ENCODE measurements at regions not wholly inside any gene's neighbourhood (a gene's known extent, or its start where the extent isn't known, plus 50 kb on each side); places are given as distances from the start of the nearest gene placed in this dataset.
A peak's percentile ranks its signal among the peaks of the same experiment; 100 is the strongest.

- in situ Hi-C loops (cut with HindIII; ENCODE audit: low sequenced_read_pairs): no loop called here
- no peak for DNase-seq (ENCODE audit: low spot score)
Measured at GRCh38 chr13:80055847-80056246, 285.1 kb downstream of the SPRY2 start.

DNA sequence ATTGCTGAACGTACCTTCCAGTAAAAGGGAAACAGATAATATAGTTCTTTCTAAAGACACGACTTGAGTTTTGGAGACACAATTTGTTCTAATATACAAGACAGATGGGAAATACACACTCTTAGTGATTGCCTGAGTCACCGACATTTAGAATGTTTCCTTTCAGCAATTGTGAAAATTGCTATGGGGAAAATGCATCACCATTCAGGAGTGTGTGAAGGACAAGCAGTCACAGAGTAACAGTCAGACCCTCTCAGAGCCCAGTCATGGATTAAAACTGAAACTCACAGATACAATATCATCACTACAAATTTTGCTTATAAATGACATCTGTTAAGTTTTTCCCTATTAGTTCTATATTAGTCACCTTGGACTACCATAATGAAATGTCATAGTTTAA, 286.1 kb downstream of the SPRY2 start:
- DNase-seq (ENCODE audit: low spot score): no peak
- in situ Hi-C loops (cut with HindIII; ENCODE audit: low sequenced_read_pairs): no loop called here

- in situ Hi-C loops (cut with HindIII; ENCODE audit: low sequenced_read_pairs): no loop called here
- DNase-seq (ENCODE audit: low spot score): peak; percentile 82
Measured at GRCh38 chr13:80052286-80052685, 288.6 kb downstream of the SPRY2 start.

DNA sequence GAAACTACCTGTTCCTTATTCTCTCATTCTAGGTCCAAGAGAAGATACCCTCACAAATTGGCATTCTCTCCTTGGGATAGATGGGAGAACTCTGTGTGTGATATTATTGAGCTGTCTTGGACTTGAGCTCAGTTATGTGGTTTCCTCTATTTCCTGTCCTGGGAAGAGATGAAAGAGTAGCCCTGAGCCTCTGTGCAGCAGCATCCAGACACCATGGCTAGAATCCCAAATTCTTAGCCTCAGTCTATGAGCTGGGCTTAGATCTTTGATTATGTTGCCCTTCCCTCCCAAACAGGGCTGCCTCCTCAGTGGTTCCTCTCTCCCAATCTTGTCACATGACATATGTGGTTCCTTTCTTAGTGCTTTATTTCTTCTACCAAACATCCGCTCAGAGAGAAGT, 290.7 kb downstream of the SPRY2 start:
- in situ Hi-C loops (cut with HindIII; ENCODE audit: low sequenced_read_pairs): no loop called here
- no peak for DNase-seq (ENCODE audit: low spot score)

GRCh38 chr13:80048802-80049201, 292.1 kb downstream of the SPRY2 start:
- in situ Hi-C loops (cut with HindIII; ENCODE audit: low sequenced_read_pairs): no loop called here
- DNase-seq (ENCODE audit: low spot score): peak; percentile 87

DNA sequence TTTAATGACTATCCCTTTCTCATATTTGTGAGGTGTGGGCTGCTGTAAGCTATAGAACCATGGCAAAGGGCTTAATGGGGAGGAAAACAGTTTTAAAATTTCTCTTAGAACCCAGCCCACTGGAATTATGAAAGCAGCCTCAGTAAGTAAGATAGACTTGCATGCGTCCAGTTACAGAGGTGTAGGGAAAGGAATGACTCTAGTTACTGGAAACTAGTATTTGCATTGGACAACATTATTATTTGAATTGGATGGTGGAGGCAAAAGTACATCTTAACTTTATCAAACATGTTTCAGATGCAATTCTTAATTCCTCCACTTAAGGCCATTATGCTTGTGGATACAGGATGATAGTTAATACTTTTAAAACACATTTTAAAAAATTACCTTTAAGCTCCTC, 292.9 kb downstream of the SPRY2 start:
- in situ Hi-C loops (cut with HindIII; ENCODE audit: low sequenced_read_pairs): no loop called here

DNA sequence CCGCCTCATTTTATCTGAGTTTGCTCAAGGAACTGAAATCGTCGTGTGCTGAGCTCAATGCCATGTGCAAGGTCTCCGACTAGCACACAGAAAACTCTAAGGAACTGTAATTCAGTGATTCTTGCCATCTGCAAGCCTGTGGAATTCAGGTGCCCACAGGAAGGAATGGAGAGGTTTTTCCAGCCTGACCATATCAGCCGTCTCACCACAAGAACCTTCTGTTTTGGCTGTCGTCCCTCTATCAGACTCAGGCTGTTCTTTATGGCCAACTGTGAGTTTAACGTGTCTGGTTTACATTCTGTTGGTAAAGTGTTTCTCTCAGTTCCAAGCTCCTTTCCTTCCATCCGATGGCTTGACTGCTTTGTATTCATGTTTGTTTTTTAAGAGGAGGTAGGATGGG, 293.5 kb downstream of the SPRY2 start:
- in situ Hi-C loops (cut with HindIII; ENCODE audit: low sequenced_read_pairs): no loop called here
- peak; percentile 88 for DNase-seq (ENCODE audit: low spot score)

More for the DNA sequence above, 292.9 kb downstream of the SPRY2 start:
- peak; percentile 32 for DNase-seq (ENCODE audit: low spot score)

DNA sequence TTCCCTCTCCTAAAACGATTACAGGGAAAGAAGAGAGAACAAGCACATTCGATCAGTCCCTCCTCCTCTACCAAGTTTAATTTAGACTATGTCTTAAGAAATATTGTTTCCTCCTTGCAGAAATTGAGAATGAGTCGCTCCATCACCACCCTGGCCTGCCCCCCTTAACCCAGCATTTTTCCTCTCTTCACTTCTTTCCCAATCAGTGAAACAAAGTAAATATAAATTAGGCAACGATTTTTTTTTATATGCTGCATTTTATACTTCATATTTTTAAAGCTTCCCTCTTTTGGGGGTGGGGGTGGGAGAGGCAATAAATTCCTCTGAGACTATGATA, 300.0 kb downstream of the SPRY2 start:
- in situ Hi-C loops (cut with HindIII; ENCODE audit: low sequenced_read_pairs): no loop called here
- DNase-seq (ENCODE audit: low spot score): no peak

DNA sequence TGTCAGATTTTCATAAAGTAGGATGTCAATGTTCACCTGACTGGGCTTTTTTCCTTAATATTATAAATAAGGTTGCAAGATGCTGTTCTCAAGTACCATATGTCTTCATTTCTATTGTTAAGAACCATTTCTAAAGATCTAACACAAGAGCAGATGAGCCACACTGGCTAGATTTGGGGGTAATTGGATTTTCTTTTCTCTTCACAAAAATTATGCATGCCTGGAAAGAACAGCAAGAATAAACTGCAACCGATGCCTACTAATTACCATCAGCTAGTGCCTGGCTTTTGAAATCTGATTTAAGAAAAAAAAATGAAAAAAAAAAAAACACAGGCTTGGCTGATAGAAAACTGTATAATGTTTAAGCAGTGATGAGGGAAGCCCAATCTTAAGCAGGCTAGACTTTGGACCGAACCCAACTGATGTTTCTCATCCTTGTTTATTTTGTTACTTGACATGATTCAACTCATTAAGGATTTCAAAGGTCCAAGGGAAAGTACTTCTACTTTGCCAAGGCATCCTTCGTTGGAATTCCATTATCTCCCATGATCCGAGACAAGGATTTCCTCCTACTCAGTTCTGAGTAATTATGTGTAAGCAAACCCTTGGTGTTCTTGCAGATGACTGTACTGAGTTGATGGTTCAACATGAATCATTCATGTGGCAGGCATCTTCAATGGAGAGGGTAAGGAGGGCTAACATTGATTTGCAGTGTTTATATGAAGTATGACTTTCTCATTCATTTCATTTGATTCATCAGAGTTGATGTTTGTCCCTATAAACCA, 300.5 kb downstream of the SPRY2 start:
- no peak for DNase-seq (ENCODE audit: low spot score)

GRCh38 chr13:80039000-80039399, 301.9 kb downstream of the SPRY2 start:
- in situ Hi-C loops (cut with HindIII; ENCODE audit: low sequenced_read_pairs): no loop called here
- no peak for DNase-seq (ENCODE audit: low spot score)

More for the DNA sequence above, 300.5 kb downstream of the SPRY2 start:
- in situ Hi-C loops (cut with HindIII; ENCODE audit: low sequenced_read_pairs): no loop called here

DNA sequence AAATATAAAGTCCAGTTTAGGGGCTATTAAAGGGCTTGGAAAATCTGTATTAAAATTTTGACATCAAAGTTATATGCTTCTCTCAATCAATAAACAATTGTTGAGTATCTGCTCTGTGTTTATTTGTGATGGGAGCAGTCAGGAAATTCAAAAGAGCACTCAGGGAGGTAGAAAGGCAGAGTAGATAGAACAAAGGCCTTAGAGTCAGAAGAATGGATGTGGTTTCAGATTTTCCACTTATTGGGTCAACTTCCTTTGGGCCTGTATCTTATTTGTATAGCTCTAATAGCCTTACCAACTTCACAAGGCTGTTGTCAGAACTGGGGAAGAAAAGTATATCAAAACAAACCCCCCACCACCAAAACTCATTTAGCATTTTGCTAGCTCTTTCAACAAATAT, 302.6 kb downstream of the SPRY2 start:
- no peak for DNase-seq (ENCODE audit: low spot score)
- in situ Hi-C loops (cut with HindIII; ENCODE audit: low sequenced_read_pairs): no loop called here

DNA sequence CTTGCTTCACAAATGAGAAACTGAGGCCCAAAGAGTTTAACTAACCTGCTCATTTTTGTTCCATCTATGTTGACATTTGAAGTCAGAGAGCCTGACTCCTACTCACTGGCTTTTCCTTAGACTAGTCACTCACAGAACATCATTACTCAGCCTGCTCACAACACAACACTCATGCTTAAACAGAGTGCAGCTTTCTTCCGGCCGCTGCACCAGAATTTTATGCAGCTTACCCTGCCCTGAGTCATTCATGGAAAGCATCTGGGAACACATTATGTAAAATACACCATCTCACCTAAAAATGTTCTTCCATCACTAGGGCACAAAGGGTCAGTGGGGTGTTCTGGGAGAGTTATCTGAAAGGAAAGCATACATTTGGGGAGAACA, 303.4 kb downstream of the SPRY2 start:
- in situ Hi-C loops (cut with HindIII; ENCODE audit: low sequenced_read_pairs): no loop called here

GRCh38 chr13:80036845-80037504, 304.0 kb downstream of the SPRY2 start:
- in situ Hi-C loops (cut with HindIII; ENCODE audit: low sequenced_read_pairs): no loop called here
- no peak for DNase-seq (ENCODE audit: low spot score)

More for the DNA sequence above, 303.4 kb downstream of the SPRY2 start:
- no peak for DNase-seq (ENCODE audit: low spot score)

DNA sequence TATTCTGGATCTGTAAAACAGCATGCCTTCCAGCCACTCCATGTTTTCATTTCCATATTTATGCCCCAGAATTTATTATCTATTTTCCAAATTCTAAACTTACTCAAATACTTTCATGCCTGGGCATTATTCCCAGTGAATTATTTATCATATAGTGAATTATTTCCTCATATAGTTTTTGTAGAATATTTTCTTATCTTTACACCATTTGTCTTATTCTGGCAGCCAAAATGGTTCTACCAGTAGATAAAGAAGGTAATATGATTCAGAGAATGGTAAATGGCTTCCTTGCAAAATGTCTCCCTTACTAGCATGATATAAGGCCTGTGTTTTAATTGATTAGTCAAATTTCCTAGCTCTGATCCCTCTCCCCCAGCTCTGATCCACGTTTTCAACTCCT, 305.8 kb downstream of the SPRY2 start:
- in situ Hi-C loops (cut with HindIII; ENCODE audit: low sequenced_read_pairs): no loop called here
- no peak for DNase-seq (ENCODE audit: low spot score)

GRCh38 chr13:80033951-80034350, 307.0 kb downstream of the SPRY2 start:
- in situ Hi-C loops (cut with HindIII; ENCODE audit: low sequenced_read_pairs): no loop called here
- no peak for DNase-seq (ENCODE audit: low spot score)

DNA sequence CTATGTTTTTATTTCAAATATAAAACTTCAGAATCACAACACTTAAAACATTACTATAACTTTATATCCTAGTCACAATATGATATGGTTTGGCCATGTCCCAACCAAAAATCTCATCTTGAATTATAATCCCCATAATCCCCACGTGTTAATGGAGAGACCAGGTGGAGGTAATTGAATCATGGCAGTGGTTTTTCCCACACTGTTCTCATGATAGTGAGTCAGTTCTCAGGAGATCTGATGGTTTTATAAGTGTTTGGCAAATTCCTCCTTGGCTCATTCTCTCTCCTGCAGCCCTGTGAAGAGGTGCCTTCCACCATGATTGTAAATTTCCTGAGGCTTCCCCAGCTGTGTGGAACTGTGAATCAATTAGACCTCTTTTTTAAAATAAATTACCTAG, 307.6 kb downstream of the SPRY2 start:
- DNase-seq (ENCODE audit: low spot score): no peak
- in situ Hi-C loops (cut with HindIII; ENCODE audit: low sequenced_read_pairs): no loop called here

DNA sequence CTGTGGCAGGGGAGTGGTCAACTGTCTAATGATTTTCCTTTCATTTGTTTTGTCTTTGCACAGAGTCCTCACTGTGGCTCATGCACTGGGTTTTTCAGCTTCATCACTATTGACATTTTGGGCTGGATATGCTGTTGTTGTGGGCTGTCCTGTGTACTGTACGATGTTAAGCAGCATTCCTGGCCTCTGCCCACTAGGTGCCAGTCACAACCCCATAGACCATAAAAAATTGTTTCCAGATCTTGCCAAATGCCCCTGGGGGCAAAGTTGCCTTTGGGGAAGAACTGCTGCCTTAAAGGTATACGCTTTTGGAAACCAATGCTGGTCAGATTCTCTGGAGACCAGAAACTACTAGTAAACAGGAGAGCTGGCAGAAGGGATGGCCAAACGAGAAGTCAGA, 310.4 kb downstream of the SPRY2 start:
- in situ Hi-C loops (cut with HindIII; ENCODE audit: low sequenced_read_pairs): no loop called here
- DNase-seq (ENCODE audit: low spot score): no peak

DNA sequence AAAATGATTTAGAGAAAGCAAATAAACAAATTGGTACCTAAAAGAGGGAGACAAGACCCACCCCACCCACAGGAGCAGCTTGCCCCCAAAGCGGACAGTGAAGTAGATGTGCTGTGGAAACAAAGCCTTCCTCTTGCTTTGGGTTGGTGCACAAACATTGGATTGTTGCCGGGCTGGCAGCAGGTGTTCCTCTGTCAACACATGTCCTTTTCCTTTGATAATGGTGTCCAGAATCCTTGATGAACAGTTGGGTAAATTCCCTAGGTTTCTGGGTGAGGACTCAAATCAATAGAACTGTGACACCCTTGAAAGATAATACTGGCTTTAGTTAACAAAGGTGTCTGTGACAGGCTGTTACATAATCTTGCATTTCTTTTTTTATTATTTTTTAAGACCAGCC, 311.8 kb downstream of the SPRY2 start:
- in situ Hi-C loops (cut with HindIII; ENCODE audit: low sequenced_read_pairs): no loop called here

GRCh38 chr13:80022146-80022545, 318.8 kb downstream of the SPRY2 start:
- no peak for DNase-seq (ENCODE audit: low spot score)
- in situ Hi-C loops (cut with HindIII; ENCODE audit: low sequenced_read_pairs): no loop called here

More for the DNA sequence above, 311.8 kb downstream of the SPRY2 start:
- peak; percentile 91 for DNase-seq (ENCODE audit: low spot score)

DNA sequence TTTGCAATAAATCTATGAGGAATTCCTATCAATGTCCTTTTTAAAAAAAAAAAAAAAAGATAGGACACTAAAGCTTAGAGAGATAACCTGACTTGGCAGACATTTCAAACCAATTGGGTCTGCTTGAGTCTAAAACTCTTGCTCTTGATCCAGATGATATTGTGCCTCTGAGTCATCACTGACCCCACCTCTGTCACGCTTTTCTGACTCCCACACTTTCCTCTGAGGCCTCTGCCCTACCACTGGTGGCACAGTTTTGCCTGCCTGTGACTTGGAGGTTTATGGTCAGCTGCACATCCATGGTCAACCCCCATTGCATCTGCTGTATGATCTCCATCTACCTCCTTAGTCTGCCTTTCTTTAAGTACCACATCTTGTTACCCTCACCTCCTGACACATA, 328.7 kb downstream of the SPRY2 start:
- DNase-seq (ENCODE audit: low spot score): no peak
- in situ Hi-C loops (cut with HindIII; ENCODE audit: low sequenced_read_pairs): no loop called here
